SK-N-MC (cell line): ENCODE measurements at regions not wholly inside any gene's neighbourhood (a gene's known extent, or its start where the extent isn't known, plus 50 kb on each side); places are given as distances from the start of the nearest gene placed in this dataset.

Source experiments
- EZH2 ChIP-seq: fragments of 200-600 bp; sonication (generic); IDR thresholded peaks from one replicate; pipeline ENCODE4 v1.6.1; 2017; ENCODE audit warnings: antibody characterized with exemption
- FOXP2 ChIP-seq: optimal IDR thresholded peaks from 2 replicates; pipeline ENCODE3; 2011; ENCODE audit warnings: mild to moderate bottlenecking, moderate library complexity; ENCODE audit not compliant: insufficient read depth; ENCODE audit errors: extremely low read length, control extremely low read depth
- POLR2AphosphoS5 ChIP-seq: IDR thresholded peaks from 2 replicates; pipeline ENCODE4 v1.6.1; 2012; ENCODE audit warnings: mild to moderate bottlenecking, low read depth, low read length, borderline replicate concordance

GRCh38 chr4:154032914-154033313 is 244.0 kb upstream of the SFRP2 start:
- TF ChIP-seq POLR2AphosphoS5, result no peak
- no peak for TF ChIP-seq EZH2
- TF ChIP-seq FOXP2, result no peak
